Ovary (tissue), 7 donors: ENCODE measurements at regions not wholly inside any gene's neighbourhood (a gene's known extent, or its start where the extent isn't known, plus 50 kb on each side); places are given as distances from the start of the nearest gene placed in this dataset.
"Not testable (repeated sequence)": the region's sequence is repeated elsewhere in the genome, so short reads cannot be mapped to it uniquely, and the experiment has no call there.

Experiments
- DNase-seq, 5 donors: peaks; one replicate each; pipeline ENCODE4 v3.0.0-alpha.2; 2019 to 2020
- H3K27ac ChIP-seq, 2 donors: fragments of 200-600 bp; one replicate each; pipeline versions ENCODE4 v1.5.1 to v1.8.0; 2019 to 2022
- H3K27me3 ChIP-seq: fragments of 200-600 bp; one replicate; pipeline ENCODE4 v1.8.0; 2022
- H3K36me3 ChIP-seq: fragments of 200-600 bp; sonication (generic); one replicate; pipeline ENCODE4 v1.5.1; 2019
- H3K4me1 ChIP-seq: one replicate; pipeline ENCODE4 v1.8.1; 2013; ENCODE audit warnings: mild to moderate bottlenecking, moderate library complexity; ENCODE audit not compliant: insufficient read depth
- H3K4me3 ChIP-seq: fragments of 200-600 bp; sonication (generic); one replicate; pipeline ENCODE4 v1.5.1; 2017
- H3K9me3 ChIP-seq, 2 donors: fragments of 200-600 bp in 1 of 2; sonication (generic) in 1 of 2; one replicate each; pipeline versions ENCODE4 v1.5.1 to v1.8.1; 2013 to 2019; ENCODE audit warnings: mild to moderate bottlenecking in 1 of 2, moderate library complexity in 1 of 2
- EP300 ChIP-seq: sonication (generic); formaldehyde crosslinking; IDR thresholded peaks from one replicate; pipeline ENCODE4 v1.6.1; 2017; ENCODE audit warnings: antibody characterized with exemption
- POLR2A ChIP-seq: fragments of 450-650 bp; IDR thresholded peaks from one replicate; pipeline ENCODE4 v1.6.1; 2017; ENCODE audit warnings: antibody characterized with exemption, mild to moderate bottlenecking, moderate library complexity
- WGBS, 3 donors: extraction: QIAGEN DNeasy Blood & Tissue Kit in 1 of 3; methylation state at CpG; one replicate each; pipeline versions ENCODE4 v1.1.5 to v1.1.7; 2013 to 2017; 5-methylcytosine and 5-hydroxymethylcytosine counted together
- intact Hi-C, 4 donors: fragments of 100-400 bp; cut with DNase I; formaldehyde crosslinking; loops; one replicate each; pipeline versions ENCODE4 v1.11.0 to v1.15.1; 2022 to 2023
- TF ChIP-seq, protein P1 (sequence below), 3 donors: fragments of 450-650 bp in 2 of 3; fragments of 200-600 bp in 1 of 3; IDR thresholded peaks; one replicate each; pipeline versions ENCODE4 v1.5.1 to v1.8.0; 2016 to 2022; ENCODE audit warnings: antibody characterized with exemption in 3 of 3, mild to moderate bottlenecking in 1 of 3
- donor health status: DM: no; HTN: no; CAD: no; lungs with moderate emphysema.
- donor health status: DM: no; HTN: no; CAD: no.
- donor health status: Bipolar disorder and iron deficiency.
- donor health status: DM: no; HTN: no; CAD: no.
- donor health status: DM: yes; HTN: yes; CAD: no.

DNA sequence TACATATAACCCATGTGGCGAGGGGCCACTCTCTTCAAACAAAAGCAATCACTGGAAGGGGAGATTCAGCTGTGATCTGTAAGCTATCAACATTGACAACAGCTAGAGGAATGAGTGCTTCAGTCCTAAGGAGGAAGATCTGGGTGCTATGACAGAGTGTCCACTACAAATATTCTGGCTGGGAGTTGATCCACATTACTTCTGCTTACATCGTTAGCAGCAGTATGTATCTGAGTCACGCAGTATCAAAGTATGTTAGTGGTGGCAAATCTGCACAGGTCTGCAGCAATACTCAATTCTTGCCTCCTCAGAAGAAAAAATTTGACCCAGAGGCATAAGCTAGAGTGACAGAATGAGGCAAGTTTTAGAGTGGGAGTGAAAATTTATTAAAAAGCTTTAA, 267.0 kb downstream of the PTH2R start:
- no peaks in the 10 kb centered on the region for H3K4me1 ChIP-seq
- H3K9me3 ChIP-seq: no peaks in the 10 kb centered on the region
- H3K27me3 ChIP-seq: no peaks in the 10 kb centered on the region
- TF ChIP-seq EP300: no peak
- TF ChIP-seq, protein P1, sequence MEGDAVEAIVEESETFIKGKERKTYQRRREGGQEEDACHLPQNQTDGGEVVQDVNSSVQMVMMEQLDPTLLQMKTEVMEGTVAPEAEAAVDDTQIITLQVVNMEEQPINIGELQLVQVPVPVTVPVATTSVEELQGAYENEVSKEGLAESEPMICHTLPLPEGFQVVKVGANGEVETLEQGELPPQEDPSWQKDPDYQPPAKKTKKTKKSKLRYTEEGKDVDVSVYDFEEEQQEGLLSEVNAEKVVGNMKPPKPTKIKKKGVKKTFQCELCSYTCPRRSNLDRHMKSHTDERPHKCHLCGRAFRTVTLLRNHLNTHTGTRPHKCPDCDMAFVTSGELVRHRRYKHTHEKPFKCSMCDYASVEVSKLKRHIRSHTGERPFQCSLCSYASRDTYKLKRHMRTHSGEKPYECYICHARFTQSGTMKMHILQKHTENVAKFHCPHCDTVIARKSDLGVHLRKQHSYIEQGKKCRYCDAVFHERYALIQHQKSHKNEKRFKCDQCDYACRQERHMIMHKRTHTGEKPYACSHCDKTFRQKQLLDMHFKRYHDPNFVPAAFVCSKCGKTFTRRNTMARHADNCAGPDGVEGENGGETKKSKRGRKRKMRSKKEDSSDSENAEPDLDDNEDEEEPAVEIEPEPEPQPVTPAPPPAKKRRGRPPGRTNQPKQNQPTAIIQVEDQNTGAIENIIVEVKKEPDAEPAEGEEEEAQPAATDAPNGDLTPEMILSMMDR (IDR thresholded peaks at IDR 0.05): no peak
- H3K4me3 ChIP-seq: no peak overlapping the region
- DNase-seq: no peak
- no peak overlapping the region for H3K27ac ChIP-seq
- WGBS, 3 donors: 80 to 91% (median 80%) methylated on average over 3 of the region's 3 CpGs
- no peaks in the 10 kb centered on the region for H3K36me3 ChIP-seq
- intact Hi-C loops: no loop called here

DNA sequence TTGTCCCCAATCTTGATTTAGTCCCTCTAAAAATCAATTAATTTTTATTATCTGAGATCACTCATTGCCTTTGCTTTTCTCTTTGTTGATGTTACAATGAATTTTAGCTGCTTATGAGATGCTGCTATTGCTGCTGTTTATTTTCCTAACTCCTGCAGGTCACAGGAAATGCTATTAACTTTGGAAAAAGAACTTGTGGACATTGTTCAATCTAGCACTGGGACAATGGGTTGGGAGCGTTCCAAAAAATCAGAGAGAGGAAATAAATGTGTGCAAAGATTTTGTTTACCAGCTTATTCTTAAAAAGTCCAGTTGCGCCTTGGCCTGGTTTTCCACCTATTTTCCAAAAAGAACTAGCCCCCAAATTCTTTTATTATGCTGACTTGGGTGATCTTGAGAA, 268.3 kb downstream of the PTH2R start:
- H3K36me3 ChIP-seq: no peaks in the 10 kb centered on the region
- no peaks in the 10 kb centered on the region for H3K9me3 ChIP-seq
- no peak for DNase-seq
- H3K27me3 ChIP-seq: no peaks in the 10 kb centered on the region
- no peaks in the 10 kb centered on the region for H3K4me1 ChIP-seq
- no peak overlapping the region for H3K27ac ChIP-seq
- WGBS, 3 donors: 80 to 83% (median 82%) methylated on average over 2 of the region's 2 CpGs
- intact Hi-C loops: no loop called here
- H3K4me3 ChIP-seq: no peak overlapping the region
- TF ChIP-seq, protein P1 (IDR thresholded peaks at IDR 0.05): no peak
- TF ChIP-seq POLR2A (no peak), EP300 (no peak)

DNA sequence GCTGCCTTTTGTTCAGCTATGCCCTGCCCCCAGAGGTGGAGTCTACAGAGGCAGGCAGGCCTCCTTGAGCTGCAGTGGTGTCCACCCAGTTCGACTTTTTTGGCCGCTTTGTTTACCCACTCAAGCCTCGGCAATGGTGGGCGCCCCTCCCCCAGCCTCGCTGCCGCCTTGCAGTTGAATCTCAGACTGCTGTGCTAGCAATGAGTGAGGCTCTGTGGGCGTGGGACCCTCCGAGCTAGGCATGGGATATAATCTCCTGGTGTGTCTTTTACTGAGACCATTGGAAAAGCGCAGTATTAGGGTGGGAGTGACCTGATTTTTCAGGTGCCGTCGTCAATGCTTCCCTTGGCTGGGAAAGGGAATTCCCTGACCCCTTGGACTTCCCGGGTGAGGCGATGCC, 279.3 kb downstream of the PTH2R start:
- H3K27me3 ChIP-seq, H3K27ac ChIP-seq, H3K4me3 ChIP-seq, H3K4me1 ChIP-seq, H3K36me3 ChIP-seq, intact Hi-C loops, DNase-seq, H3K9me3 ChIP-seq: not testable (repeated sequence)
- 91 to 95% (median 93%) methylated on average over 13 of the region's 13 CpGs for WGBS, 3 donors

DNA sequence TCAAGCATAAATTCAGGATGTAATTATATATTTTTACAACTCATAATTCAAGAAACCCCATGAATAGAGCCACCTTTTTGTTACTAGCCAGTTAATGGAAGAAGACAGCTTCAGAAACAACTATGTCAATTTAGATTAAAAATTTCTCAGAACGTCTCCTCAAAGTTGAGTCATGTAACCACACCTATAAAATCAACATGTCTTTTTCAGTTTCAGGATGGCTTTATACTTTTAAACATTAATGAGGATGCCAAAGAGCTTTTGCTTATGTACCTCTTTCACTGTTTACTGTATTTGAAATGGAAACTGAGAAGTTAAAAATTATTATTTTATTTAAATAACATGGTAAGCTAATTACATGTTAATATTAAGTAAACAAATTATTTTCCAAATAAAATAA, 280.1 kb downstream of the PTH2R start:
- Histone ChIP-seq H3K36me3 (no peaks in the 10 kb centered on the region), H3K27ac (no peak overlapping the region), H3K4me3 (no peak overlapping the region), H3K4me1 (no peaks in the 10 kb centered on the region), H3K27me3 (no peaks in the 10 kb centered on the region), H3K9me3 (no peaks in the 10 kb centered on the region)
- intact Hi-C loops: no loop called here
- TF ChIP-seq, protein P1 (IDR thresholded peaks at IDR 0.05): no peak
- DNase-seq: no peak
- WGBS, 3 donors: 70 to 74% (median 73%) methylated on average over 1 of the region's 1 CpG

DNA sequence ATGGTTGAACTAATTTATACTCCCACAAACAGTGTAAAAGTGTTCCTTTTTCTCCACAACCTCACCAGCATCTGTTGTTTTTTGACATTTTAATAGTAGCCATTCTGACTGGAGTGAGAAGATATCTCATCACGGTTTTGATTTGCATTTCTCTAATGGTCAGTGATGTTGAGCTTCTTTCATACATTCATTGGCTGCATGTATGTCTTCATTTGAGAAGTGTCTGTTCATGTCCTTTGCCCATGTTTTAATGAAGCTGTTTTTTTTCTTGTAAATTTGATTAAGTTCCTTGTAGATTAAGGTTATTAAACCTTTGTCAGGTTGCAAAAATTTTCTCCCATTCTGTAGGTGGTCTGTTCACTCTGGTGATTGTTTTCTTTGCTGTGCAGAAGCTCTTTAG, 281.1 kb downstream of the PTH2R start:
- H3K4me1 ChIP-seq, H3K27ac ChIP-seq, H3K4me3 ChIP-seq, H3K9me3 ChIP-seq, DNase-seq, intact Hi-C loops, H3K27me3 ChIP-seq, H3K36me3 ChIP-seq: not testable (repeated sequence)
- WGBS, 3 donors: 80 to 92% (median 91%) methylated on average over 1 of the region's 1 CpG

DNA sequence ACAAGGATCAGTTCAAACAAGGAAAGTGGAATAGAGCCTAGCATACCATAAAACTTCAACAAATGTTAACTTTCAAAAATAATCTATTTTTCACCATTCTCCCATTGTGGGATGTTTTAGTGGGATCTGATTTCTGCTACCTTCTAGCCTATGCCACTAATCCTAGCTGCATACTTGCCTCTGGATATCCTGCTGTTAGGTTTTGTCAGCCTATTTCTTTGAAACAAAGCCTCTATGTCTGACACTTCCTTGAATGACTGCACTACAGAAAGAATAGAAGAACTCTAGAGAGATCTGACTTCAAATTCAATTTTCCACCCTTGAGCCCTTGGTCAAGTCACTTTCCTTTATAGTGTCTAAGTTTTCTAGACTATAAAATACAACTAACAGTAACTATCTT, 291.5 kb downstream of the PTH2R start:
- Histone ChIP-seq H3K9me3 (no peaks in the 10 kb centered on the region), H3K27ac (no peak overlapping the region), H3K4me1 (no peaks in the 10 kb centered on the region), H3K36me3 (no peaks in the 10 kb centered on the region), H3K4me3 (no peak overlapping the region), H3K27me3 (no peaks in the 10 kb centered on the region)
- no peak for DNase-seq
- TF ChIP-seq, protein P1 (IDR thresholded peaks at IDR 0.05): no peak
- TF ChIP-seq POLR2A: no peak
- TF ChIP-seq EP300: no peak
- intact Hi-C loops: no loop called here
